ENCODE measurements at regions not wholly inside any gene's neighbourhood (a gene's known extent, or its start where the extent isn't known, plus 50 kb on each side); places are given as distances from the start of the nearest gene placed in this dataset.

DNA sequence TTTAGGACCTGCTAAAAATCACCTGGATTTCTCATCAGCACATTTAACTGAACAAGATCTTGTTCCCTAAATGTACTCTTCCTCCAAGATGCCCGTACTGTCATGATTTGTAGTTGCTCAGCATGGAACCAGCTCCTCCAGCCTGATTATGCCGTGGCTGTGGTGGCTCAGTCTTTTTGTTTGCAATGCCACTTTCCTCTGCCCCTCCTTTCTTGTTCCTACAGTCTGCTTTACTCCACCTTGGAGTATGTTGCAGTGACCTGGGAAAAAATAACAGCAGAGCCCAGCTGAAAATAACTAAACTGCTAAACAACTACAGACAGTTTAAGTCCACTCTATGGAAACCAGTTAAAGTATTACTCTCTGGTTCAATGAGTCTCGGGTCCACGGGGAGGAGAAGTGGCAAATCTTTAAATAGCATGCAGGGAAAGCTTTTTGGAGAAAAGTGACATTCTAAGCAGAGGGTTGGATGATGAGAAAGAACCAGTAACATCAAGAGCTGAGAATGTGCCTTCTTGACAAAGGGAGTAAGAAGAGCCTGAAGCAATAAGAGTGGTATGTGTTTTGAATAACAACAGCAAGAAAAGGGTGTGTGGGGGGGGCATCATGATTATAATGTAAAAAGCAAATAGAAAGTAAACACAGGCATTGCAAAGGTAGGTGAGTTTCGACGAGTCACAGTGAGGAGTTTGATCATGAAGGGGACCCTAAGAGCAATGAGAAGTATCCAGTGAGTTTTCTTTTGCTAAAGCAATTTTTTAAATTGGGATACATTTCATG lies 225.7 kb downstream of the TMX3 start:
- TF ChIP-seq, protein P1, sequence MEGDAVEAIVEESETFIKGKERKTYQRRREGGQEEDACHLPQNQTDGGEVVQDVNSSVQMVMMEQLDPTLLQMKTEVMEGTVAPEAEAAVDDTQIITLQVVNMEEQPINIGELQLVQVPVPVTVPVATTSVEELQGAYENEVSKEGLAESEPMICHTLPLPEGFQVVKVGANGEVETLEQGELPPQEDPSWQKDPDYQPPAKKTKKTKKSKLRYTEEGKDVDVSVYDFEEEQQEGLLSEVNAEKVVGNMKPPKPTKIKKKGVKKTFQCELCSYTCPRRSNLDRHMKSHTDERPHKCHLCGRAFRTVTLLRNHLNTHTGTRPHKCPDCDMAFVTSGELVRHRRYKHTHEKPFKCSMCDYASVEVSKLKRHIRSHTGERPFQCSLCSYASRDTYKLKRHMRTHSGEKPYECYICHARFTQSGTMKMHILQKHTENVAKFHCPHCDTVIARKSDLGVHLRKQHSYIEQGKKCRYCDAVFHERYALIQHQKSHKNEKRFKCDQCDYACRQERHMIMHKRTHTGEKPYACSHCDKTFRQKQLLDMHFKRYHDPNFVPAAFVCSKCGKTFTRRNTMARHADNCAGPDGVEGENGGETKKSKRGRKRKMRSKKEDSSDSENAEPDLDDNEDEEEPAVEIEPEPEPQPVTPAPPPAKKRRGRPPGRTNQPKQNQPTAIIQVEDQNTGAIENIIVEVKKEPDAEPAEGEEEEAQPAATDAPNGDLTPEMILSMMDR (IDR thresholded peaks at IDR 0.05; ENCODE audit: low read depth, low read length, poor library complexity, severe bottlenecking), result no peak
- TF ChIP-seq EZH2phosphoT487 (IDR thresholded peaks at IDR 0.05; ENCODE audit: borderline replicate concordance, low read length), result no peak
